ENCODE measurements at regions not wholly inside any gene's neighbourhood (a gene's known extent, or its start where the extent isn't known, plus 50 kb on each side); places are given as distances from the start of the nearest gene placed in this dataset.

DNA sequence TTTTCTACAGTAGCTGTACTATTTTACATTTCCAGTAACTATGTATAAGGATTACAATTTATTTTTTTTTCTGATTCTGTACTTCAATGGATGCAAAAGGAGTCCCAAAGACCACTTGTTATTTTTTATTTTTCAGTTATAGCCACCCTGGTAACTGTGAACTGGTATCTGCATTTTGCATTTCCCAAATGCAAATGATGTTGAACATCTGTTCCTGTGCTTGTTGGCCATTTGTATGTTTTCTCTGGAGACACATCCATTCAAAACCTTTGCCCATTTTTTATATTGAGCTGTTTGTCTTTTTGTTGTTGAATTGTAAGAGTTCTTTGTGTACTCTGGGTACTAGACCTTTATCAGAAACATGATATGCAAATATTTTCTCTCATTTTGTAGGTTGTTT lies 485.6 kb downstream of the LRIG3 start:
- TF ChIP-seq SPI1 (IDR thresholded peaks at IDR 0.05; ENCODE audit: borderline replicate concordance, low read depth) (no peak), GABPA (IDR thresholded peaks at IDR 0.05; ENCODE audit: low read depth) (no peak), REST (IDR thresholded peaks at IDR 0.05; ENCODE audit: insufficient replicate concordance, low read depth) (no peak), POLR2AphosphoS5 (IDR thresholded peaks at IDR 0.05; ENCODE audit: low read depth) (no peak)
- TF ChIP-seq, protein P1, sequence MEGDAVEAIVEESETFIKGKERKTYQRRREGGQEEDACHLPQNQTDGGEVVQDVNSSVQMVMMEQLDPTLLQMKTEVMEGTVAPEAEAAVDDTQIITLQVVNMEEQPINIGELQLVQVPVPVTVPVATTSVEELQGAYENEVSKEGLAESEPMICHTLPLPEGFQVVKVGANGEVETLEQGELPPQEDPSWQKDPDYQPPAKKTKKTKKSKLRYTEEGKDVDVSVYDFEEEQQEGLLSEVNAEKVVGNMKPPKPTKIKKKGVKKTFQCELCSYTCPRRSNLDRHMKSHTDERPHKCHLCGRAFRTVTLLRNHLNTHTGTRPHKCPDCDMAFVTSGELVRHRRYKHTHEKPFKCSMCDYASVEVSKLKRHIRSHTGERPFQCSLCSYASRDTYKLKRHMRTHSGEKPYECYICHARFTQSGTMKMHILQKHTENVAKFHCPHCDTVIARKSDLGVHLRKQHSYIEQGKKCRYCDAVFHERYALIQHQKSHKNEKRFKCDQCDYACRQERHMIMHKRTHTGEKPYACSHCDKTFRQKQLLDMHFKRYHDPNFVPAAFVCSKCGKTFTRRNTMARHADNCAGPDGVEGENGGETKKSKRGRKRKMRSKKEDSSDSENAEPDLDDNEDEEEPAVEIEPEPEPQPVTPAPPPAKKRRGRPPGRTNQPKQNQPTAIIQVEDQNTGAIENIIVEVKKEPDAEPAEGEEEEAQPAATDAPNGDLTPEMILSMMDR (IDR thresholded peaks at IDR 0.05; ENCODE audit: insufficient read depth, low read length), result no peak
- H3K27ac ChIP-seq (replicated peaks), result no peak overlapping the region
- H3K27me3 ChIP-seq (ENCODE audit: insufficient read depth, poor library complexity, severe bottlenecking), result no peaks in the 10 kb centered on the region
- no peak overlapping the region for H3K4me3 ChIP-seq (replicated peaks; ENCODE audit: insufficient read depth, low read length)
- no peak for DNase-seq (ENCODE audit: low read depth in 1 of 2, low spot score in 1 of 2)

DNA sequence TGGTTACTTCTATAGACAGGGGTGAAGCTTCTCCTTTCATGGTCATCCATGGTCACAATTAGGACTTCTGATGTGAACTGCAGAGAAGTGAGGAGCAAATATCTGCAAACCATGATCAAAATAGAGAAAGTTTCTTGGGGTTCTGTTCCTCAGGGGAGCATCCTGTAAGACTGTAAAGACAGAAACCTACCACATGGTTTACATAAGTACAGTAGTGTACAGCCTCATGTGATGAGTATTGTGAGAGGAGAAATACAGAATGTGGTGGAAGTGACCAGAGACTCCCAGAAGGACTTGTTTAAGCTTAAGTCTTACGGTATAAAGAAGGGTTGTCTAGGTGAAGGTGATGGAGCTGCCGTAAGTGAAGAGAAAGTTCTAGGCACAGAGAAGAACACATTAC lies 484.7 kb downstream of the LRIG3 start:
- Histone ChIP-seq H3K27ac (replicated peaks) (no peak overlapping the region), H3K4me3 (replicated peaks; ENCODE audit: insufficient read depth, low read length) (no peak overlapping the region), H3K27me3 (ENCODE audit: insufficient read depth, poor library complexity, severe bottlenecking) (no peaks in the 10 kb centered on the region)
- no peak for DNase-seq (ENCODE audit: low read depth in 1 of 2, low spot score in 1 of 2)
- TF ChIP-seq, protein P1 (IDR thresholded peaks at IDR 0.05; ENCODE audit: insufficient read depth, low read length), result no peak
- TF ChIP-seq SPI1 (IDR thresholded peaks at IDR 0.05; ENCODE audit: borderline replicate concordance, low read depth) (no peak), REST (IDR thresholded peaks at IDR 0.05; ENCODE audit: insufficient replicate concordance, low read depth) (no peak), GABPA (IDR thresholded peaks at IDR 0.05; ENCODE audit: low read depth) (no peak), POLR2AphosphoS5 (IDR thresholded peaks at IDR 0.05; ENCODE audit: low read depth) (no peak)

- Histone ChIP-seq H3K27ac (replicated peaks) (no peak overlapping the region), H3K4me3 (replicated peaks; ENCODE audit: insufficient read depth, low read length) (no peak overlapping the region), H3K27me3 (ENCODE audit: insufficient read depth, poor library complexity, severe bottlenecking) (no peaks in the 10 kb centered on the region)
- no peak for DNase-seq (ENCODE audit: low read depth in 1 of 2, low spot score in 1 of 2)
- TF ChIP-seq, protein P1 (IDR thresholded peaks at IDR 0.05; ENCODE audit: insufficient read depth, low read length), result no peak
- TF ChIP-seq POLR2AphosphoS5 (IDR thresholded peaks at IDR 0.05; ENCODE audit: low read depth) (no peak), REST (IDR thresholded peaks at IDR 0.05; ENCODE audit: insufficient replicate concordance, low read depth) (no peak), SPI1 (IDR thresholded peaks at IDR 0.05; ENCODE audit: borderline replicate concordance, low read depth) (no peak), GABPA (IDR thresholded peaks at IDR 0.05; ENCODE audit: low read depth) (no peak)
Observed at GRCh38 chr12:58441483-58441882, 478.8 kb downstream of the LRIG3 start.

Data from HL-60 (cell line).